Hepatocyte (in vitro differentiated cells): ENCODE measurements at regions not wholly inside any gene's neighbourhood (a gene's known extent, or its start where the extent isn't known, plus 50 kb on each side); places are given as distances from the start of the nearest gene placed in this dataset.

Source experiments
- CTCF ChIP-seq: fragments of 200-600 bp; sonication (generic); IDR thresholded peaks from 2 replicates; pipeline ENCODE4 v1.5.1; 2016; ENCODE audit warnings: antibody characterized with exemption, mild to moderate bottlenecking; ENCODE audit not compliant: poor library complexity
- EZH2 ChIP-seq: fragments of 200-600 bp; sonication (generic); IDR thresholded peaks from 2 replicates; pipeline ENCODE4 v1.6.1; 2016; ENCODE audit warnings: antibody characterized with exemption, mild to moderate bottlenecking, borderline replicate concordance
- EZH2phosphoT487 ChIP-seq: fragments of 200-600 bp; sonication (generic); IDR thresholded peaks from one replicate; pipeline ENCODE4 v1.6.1; 2018; ENCODE audit warnings: antibody characterized with exemption, mild to moderate bottlenecking, low read depth, moderate library complexity; ENCODE audit not compliant: unreplicated experiment, severe bottlenecking

- TF ChIP-seq CTCF (no peak), EZH2phosphoT487 (no peak), EZH2 (no peak)
These were observed 1170.4 kb upstream of the ZEB2 start for GRCh38 chr2:145690183-145690778.
